OCI-M1 (cell line): ENCODE measurements at regions not wholly inside any gene's neighbourhood (a gene's known extent, or its start where the extent isn't known, plus 50 kb on each side); places are given as distances from the start of the nearest gene placed in this dataset.
A peak's percentile ranks its signal among the peaks of the same experiment; 100 is the strongest.

ENCODE experiments used
- DNase-seq: peaks from one replicate; lab custom pipeline; 2025; lab: John Stamatoyannopoulos, UW

DNA sequence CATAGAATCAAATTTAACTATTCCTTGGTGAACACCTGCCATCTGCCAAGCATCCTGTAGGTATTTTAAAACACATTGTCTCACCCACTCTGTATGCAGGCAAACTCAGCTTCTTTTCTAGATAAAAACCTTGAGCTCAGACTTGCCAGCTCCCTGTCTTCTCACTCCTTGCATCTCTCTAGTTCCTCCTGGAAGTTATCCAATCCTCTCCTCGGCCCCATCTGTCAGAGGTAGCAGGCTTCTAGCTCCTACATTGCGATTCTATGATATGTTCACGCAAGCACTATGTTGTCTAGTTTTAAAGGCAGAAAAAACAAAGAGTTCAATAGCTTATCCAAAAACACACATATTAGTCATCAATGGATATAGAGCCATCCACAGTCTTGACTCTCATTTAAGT, 67.0 kb upstream of the APCDD1 start:
- DNase-seq, result no peak

DNA sequence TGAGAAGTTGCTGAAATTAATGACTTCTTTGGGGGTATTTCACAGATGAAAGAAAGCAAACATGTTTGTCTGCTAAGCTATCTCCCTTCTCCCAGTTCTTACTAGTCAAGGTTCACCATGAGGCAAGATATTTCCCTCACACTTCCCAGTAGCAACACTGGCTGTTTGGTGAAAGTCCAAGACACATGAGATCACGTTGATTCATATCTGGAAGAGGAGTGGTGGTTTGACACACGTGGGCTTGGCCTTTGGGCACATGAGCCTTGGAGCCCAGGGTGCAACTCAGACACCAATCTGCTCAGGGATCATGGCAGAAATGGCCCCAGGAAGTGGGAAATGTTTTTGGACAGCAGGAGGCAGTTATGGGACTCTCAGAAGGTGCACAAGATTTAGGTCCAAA, 66.1 kb upstream of the APCDD1 start:
- DNase-seq, result no peak

DNA sequence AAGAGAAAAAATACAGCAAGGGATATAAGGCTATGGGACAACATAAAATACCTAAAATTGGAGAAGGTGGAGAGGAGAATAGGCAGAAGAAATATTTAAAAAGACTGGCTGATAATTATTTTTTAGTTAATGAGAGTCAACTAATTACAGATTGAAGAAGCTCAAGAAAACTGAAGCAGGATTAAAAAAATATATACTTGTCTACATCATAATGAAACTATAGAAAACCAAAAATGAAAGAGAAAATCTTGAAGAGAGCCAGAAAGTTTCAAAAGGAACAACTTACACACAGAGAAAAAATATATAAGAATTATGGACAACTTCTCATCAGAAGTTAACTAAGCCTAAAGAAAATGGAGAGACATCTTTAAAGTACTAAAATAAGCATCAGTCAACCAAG, 62.9 kb upstream of the APCDD1 start:
- no peak for DNase-seq

DNA sequence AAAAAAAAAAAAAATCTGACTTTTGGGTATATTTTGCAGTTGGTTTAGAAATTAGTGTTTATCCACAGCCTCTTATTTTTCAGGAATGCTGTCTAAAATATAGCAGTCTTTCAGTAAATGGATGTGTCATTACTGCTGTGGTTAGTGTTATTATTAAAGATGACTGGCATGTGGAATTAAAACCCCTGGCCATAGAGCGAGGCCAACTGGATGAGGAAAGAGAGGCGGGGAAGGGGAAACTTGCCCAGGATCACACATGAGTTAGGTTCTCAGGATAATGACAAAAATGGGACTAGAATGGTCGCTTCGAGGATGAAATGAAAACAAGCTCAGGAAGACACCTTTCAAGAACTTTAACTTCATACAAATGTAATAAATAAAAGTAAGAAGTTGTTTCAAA, 57.4 kb upstream of the APCDD1 start:
- no peak for DNase-seq

DNA sequence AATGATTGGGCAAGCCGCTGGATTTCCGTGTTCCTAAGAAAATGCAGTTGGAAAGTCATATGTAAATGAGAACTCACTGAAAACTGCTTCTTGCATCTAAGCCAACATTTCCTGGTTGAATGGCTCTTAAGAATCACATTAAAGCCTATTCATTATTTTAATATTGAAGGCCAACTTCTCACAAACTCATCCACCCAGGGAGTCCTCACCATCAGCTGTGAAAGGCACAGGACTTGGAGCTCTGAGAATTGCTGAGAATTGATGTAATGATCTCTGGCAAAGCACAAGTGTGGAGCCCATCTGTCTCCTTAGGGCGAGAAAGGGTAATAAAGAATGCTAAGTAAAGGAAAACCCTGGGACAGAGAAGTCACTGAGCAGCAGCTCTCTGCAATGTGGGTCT, 55.9 kb upstream of the APCDD1 start:
- DNase-seq, result no peak

DNA sequence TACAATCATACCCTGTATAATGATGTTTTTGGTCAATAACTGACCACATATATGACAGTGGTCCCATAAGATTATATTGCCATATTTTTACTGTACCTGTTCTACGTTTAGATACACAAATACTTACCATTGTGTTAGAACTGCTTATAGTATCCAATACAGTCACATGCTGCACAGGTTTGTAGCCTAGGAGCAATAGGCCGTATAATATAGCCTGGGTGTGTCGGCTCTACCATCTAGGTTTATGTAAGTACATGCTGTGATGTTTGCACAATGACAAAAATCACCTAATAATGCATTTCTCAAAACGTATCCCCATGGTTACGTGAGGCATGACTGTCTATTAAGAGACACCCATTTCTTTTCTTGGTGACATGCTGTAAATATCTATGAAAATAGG, 55.0 kb upstream of the APCDD1 start:
- no peak for DNase-seq

DNA sequence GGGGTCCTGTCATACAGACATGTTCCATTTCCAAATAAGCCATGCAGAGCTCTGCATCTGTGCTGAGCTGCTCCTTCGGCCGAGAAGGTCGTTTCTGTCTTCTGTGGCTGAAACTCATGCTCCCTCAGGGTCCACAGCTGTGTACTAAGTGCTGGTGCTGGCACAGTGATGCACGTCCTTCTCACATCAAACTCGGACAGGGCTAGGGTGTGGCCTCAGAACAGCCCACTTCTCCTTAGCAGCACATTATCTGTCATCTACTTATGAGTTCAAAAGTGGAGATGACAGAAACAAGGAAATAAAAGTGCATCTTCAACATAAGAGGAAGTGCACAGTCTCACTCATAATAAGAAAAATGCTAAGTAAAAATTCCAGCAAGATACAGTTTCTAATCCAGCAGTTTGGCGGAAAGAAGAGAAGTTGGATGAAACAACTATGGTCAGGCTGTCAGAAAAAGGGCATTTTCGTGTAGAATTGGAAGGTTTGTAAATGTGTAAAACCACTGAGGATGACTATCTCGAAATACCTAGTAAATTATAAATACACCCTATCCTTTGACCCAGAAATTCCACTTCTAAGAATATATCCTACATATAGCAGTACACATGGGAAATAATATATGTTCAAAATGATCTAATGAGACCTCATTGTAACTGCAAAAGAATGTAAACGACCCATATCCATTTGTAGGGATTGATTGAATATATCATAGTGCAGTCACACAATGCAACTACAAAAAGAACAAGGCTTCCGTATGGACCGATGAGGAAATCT, 53.7 kb upstream of the APCDD1 start:
- DNase-seq, result peak; percentile 5

DNA sequence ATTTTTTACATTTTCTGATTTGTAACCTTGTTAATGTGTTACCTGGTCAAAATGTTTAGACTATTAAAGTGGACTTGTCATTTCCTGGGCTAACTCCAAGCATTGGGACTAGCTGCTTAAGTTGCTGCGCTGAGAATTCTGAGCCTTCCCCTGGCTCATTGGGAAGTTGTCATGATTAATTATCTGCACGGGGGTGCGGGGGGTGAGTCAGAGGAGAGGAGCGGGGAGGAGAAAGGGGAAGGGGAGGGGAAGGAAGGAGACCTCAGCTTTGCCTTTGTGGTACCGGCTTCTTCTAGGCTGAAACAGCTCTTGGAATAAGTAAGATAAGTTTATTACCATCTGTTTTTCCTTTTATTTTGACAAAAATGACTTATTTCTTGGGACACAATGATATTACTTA, 52.9 kb upstream of the APCDD1 start:
- no peak for DNase-seq

DNA sequence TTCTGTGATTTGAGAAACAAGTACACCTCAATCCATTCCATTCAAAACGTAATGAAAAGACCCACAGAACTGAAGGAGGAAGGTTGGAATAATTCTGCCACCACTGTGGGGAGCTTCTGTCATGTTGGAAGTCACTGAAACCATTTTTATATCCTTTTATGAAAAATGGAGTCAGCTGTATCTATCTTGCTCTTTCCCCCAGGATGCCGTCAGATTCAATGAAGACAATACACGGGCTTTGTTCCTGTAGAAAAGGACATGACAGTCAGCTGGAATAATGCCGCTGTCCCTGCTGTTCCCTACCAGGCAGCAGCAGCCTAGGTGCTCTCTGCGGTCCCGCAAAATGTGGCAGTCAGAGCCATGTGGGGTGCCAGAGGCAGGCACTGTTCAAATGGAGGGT, 52.5 kb upstream of the APCDD1 start:
- DNase-seq, result no peak

DNA sequence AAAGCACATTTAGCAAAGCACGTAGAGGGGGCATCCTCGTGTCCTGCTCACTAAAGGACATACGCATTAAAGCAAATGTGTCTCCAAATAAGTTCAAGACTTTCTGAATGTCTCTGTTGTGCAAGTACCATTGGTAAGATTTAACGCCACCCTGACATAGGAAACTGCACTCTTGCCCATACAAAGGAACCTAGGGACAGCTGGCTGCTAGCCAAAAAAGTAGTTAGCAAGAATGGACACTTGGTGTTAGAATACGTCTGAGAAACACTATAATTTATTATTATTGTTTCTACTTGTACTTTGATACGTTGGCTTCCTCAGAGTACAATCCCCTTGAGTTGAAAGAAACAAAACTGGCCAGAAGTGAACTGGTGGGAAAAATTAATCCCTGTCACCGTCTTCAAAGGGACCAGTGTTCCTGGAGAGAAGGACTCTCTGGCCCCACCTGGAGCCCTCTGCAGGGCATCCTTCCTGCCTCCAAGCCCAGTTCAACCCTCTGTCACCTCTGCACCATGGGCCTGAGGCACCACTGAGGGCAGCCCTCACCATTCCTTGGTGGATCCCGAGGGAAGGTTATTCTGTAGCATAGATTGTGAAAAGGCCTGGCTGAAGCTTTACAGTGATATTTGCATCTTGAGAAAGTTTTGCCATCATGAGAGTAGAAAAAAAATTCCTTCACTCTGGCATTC, 51.4 kb upstream of the APCDD1 start:
- DNase-seq, result no peak

DNA sequence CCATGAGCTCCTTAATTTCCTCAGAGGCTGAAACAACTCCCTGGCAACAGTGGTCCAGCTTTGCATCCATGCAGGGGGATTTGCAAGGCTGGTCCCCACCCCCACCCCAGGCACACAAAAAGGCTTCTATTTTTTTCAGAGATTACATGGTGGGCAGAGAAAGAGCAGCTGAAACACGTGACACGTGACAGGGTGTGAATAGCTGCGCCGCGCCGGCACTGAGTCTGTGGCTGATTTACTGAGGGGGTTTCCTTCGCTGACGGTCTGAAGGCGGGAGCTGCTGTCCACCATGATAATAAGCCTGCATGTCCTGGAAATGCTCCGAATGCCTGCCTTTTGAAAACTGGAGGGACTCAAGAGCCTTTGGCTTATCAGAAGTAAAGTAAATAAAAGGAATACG, 50.7 kb upstream of the APCDD1 start:
- no peak for DNase-seq

DNA sequence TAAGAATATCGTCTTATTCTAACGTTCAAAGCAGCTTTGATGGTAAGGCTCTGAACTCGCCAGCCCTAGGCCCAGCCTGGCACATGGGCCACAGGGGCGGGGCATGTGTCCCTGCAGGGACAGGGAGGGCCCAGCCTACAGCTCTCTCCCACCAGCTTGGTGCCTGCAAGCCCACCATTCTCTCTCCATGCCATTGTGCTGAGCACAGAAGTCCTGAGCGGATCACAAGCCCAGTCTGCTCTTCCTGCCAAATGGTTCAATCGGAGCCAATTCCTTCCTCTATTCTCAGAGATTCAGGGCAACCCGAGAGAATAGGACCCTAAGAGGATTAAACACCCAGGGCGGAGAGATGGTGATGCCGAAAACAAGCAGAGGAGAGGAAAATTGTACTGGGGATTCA, 50.3 kb upstream of the APCDD1 start:
- no peak for DNase-seq
